ENCODE measurements at regions not wholly inside any gene's neighbourhood (a gene's known extent, or its start where the extent isn't known, plus 50 kb on each side); places are given as distances from the start of the nearest gene placed in this dataset.

- TF ChIP-seq SIN3A (IDR thresholded peaks at IDR 0.05; ENCODE audit: borderline replicate concordance, insufficient read depth, low read length) (no peak), TAF1 (IDR thresholded peaks at IDR 0.05; ENCODE audit: borderline replicate concordance, insufficient read depth, low read length) (no peak), FOXP2 (optimal IDR thresholded peaks at IDR 0.05; ENCODE audit: borderline replicate concordance, extremely low read depth, extremely low read length, insufficient read depth) (no peak), POLR2AphosphoS5 (IDR thresholded peaks at IDR 0.05; ENCODE audit: low read depth, low read length) (no peak)
- TF ChIP-seq, protein P1, sequence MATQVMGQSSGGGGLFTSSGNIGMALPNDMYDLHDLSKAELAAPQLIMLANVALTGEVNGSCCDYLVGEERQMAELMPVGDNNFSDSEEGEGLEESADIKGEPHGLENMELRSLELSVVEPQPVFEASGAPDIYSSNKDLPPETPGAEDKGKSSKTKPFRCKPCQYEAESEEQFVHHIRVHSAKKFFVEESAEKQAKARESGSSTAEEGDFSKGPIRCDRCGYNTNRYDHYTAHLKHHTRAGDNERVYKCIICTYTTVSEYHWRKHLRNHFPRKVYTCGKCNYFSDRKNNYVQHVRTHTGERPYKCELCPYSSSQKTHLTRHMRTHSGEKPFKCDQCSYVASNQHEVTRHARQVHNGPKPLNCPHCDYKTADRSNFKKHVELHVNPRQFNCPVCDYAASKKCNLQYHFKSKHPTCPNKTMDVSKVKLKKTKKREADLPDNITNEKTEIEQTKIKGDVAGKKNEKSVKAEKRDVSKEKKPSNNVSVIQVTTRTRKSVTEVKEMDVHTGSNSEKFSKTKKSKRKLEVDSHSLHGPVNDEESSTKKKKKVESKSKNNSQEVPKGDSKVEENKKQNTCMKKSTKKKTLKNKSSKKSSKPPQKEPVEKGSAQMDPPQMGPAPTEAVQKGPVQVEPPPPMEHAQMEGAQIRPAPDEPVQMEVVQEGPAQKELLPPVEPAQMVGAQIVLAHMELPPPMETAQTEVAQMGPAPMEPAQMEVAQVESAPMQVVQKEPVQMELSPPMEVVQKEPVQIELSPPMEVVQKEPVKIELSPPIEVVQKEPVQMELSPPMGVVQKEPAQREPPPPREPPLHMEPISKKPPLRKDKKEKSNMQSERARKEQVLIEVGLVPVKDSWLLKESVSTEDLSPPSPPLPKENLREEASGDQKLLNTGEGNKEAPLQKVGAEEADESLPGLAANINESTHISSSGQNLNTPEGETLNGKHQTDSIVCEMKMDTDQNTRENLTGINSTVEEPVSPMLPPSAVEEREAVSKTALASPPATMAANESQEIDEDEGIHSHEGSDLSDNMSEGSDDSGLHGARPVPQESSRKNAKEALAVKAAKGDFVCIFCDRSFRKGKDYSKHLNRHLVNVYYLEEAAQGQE (IDR thresholded peaks at IDR 0.05; ENCODE audit: insufficient read depth in 1 of 2, low read depth in 2 of 2, low read length in 2 of 2): no peak
These were observed 774.2 kb upstream of the LCORL start for GRCh38 chr4:18795794-18796193.

- TF ChIP-seq, protein P1 (IDR thresholded peaks at IDR 0.05; ENCODE audit: insufficient read depth in 1 of 2, low read depth in 2 of 2, low read length in 2 of 2): no peak
- TF ChIP-seq POLR2AphosphoS5 (IDR thresholded peaks at IDR 0.05; ENCODE audit: low read depth, low read length): no peak
- TF ChIP-seq SIN3A (IDR thresholded peaks at IDR 0.05; ENCODE audit: borderline replicate concordance, insufficient read depth, low read length): no peak
- no peak for TF ChIP-seq FOXP2 (optimal IDR thresholded peaks at IDR 0.05; ENCODE audit: borderline replicate concordance, extremely low read depth, extremely low read length, insufficient read depth)
- TF ChIP-seq TAF1 (IDR thresholded peaks at IDR 0.05; ENCODE audit: borderline replicate concordance, insufficient read depth, low read length): no peak
These were observed 755.8 kb upstream of the LCORL start for GRCh38 chr4:18777190-18777930.

GRCh38 chr4:18767921-18768320, 746.4 kb upstream of the LCORL start:
- TF ChIP-seq FOXP2 (optimal IDR thresholded peaks at IDR 0.05; ENCODE audit: borderline replicate concordance, extremely low read depth, extremely low read length, insufficient read depth) (no peak), POLR2AphosphoS5 (IDR thresholded peaks at IDR 0.05; ENCODE audit: low read depth, low read length) (no peak), SIN3A (IDR thresholded peaks at IDR 0.05; ENCODE audit: borderline replicate concordance, insufficient read depth, low read length) (no peak), TAF1 (IDR thresholded peaks at IDR 0.05; ENCODE audit: borderline replicate concordance, insufficient read depth, low read length) (no peak)
- TF ChIP-seq, protein P1 (IDR thresholded peaks at IDR 0.05; ENCODE audit: insufficient read depth in 1 of 2, low read depth in 2 of 2, low read length in 2 of 2): no peak

DNA sequence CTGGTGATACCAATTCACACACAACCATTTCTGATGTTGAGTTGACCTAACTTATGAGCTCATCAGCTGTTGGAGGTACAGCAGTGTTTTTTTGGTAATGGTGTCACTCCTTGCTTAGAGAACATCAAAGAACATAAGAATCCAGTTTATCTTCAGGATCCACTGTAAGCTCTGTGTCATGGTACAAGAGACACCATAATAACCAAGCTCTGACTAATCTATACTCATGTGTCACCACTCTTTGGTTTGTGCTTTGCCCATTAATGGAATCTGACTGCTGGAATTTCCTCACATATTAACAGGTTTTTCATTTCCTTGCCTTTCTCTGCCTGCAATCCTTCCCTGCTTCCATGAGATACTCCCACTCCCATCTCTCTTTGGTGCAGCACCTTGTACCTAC, 735.1 kb upstream of the LCORL start:
- TF ChIP-seq, protein P1 (IDR thresholded peaks at IDR 0.05; ENCODE audit: insufficient read depth in 1 of 2, low read depth in 2 of 2, low read length in 2 of 2): no peak
- no peak for TF ChIP-seq TAF1 (IDR thresholded peaks at IDR 0.05; ENCODE audit: borderline replicate concordance, insufficient read depth, low read length)
- TF ChIP-seq SIN3A (IDR thresholded peaks at IDR 0.05; ENCODE audit: borderline replicate concordance, insufficient read depth, low read length): no peak
- no peak for TF ChIP-seq FOXP2 (optimal IDR thresholded peaks at IDR 0.05; ENCODE audit: borderline replicate concordance, extremely low read depth, extremely low read length, insufficient read depth)
- TF ChIP-seq POLR2AphosphoS5 (IDR thresholded peaks at IDR 0.05; ENCODE audit: low read depth, low read length): no peak

Measured in PFSK-1 (cell line).